ENCODE measurements at regions not wholly inside any gene's neighbourhood (a gene's known extent, or its start where the extent isn't known, plus 50 kb on each side); places are given as distances from the start of the nearest gene placed in this dataset.
"Not testable (repeated sequence)": the region's sequence is repeated elsewhere in the genome, so short reads cannot be mapped to it uniquely, and the experiment has no call there.

GRCh38 chr5:17810734-17811133, 176.5 kb downstream of the TAF11L14 start:
- intact Hi-C loops (cut with DNase I): no loop called here
- ATAC-seq: no peak
- DNase-seq: no peak

DNA sequence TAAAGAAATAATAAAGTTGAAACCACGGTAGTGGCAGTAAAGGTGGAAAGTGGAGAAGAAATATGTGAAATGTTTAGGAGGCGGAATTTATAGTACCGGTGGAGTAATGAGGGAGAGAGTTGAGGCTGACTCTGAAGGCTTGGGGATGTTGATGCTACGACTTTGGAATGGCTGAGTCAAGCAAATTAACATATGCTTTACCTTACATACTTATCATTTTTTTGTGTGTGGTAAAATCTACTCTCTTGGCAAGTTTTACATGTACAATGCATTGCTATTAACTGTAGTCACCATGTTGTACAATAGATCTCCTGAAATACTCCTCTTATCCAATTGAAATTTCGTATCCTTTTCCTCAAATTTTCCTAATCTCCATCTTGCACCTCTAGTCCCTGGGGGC, 179.0 kb downstream of the TAF11L14 start:
- intact Hi-C loops (cut with DNase I): no loop called here
- ATAC-seq: no peak
- no peak for DNase-seq

DNA sequence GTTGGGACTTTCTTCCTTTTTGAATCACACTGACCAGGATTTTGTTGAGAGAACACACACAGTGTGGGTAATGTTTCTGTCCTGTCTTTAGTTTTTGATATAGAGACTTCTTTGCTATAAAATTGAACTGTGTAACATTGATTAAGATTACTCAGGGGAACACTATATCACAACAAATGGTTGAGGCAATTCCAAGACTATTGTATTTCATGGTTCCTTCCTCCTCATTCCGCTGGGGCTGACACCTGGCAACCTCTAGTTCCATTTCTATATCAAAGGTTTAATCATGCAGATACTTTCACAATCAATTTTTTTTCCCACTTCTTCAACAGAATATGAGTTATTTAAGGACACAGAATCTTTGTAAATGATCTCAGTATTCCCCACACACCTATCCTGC, 182.2 kb downstream of the TAF11L14 start:
- intact Hi-C loops (cut with DNase I): no loop called here
- no peak for ATAC-seq

DNA sequence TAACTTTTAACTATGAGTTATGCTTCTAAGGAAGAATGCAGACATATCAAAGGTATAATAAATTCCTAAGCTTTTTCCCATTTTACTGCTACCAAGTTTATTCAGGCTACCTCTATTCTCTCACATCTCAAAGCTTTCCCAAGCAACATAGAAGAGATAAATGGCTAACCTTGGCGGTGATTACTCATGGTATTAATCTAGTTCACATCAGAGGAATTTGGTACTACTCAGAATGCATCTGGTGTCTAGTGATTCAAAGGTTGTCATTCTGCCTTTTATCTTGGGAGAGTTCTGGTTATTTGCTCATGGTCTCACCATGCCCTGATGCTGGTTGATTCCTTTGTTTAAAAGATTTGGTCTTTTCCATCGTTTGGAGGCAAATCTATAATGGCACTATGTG, 182.7 kb downstream of the TAF11L14 start:
- intact Hi-C loops (cut with DNase I): no loop called here
- DNase-seq: no peak
- ATAC-seq: no peak

More for the DNA sequence above, 182.2 kb downstream of the TAF11L14 start:
- no peak for DNase-seq

DNA sequence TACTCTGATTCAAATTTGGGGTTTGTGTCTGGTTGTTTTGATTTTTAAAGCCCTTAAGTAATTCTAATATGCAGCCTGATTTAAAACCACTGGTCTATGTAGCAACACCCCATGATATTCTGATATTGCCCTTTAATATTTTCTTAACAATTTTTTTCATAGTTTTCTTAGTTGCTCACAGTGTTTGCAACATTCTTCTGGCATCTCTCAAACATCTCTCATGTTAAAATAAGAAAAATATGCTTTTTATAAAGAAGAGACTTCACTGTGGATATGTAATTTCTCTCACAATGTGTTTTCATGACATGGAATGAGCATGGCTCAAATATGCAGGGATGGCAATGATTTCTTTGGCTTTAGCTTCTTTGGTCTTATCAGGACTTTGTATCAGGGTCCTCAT, 183.7 kb downstream of the TAF11L14 start:
- no peak for DNase-seq
- peak in 1 of 2 donors; percentile 60 for ATAC-seq
- intact Hi-C loops (cut with DNase I): no loop called here

GRCh38 chr5:17819783-17820182, 185.5 kb downstream of the TAF11L14 start:
- intact Hi-C loops (cut with DNase I): no loop called here
- no peak for ATAC-seq

DNA sequence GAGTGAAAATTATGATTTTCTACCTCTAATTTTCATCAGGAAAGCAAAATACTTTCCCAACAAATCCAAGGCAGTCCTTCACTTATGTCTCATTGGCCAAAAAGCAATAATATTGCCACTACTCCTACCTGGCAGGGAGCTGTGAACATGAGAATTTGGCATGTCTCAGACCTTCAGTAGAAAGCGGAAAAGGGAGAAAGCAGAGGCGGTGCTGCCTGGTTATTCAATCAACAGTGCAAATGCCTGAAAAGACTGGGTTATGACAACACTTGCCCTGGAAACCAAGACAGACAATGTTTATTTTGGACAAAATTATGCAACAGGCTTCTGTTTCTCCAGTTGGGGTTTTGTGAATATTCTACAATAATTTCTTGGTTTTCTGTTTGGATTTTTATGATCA, 194.4 kb downstream of the TAF11L14 start:
- ATAC-seq (peak in 1 of 2 donors; percentile 79), DNase-seq (no peak)
- intact Hi-C loops (cut with DNase I): no loop called here

More at GRCh38 chr5:17819783-17820182, 185.5 kb downstream of the TAF11L14 start:
- DNase-seq: no peak

- intact Hi-C loops (cut with DNase I): no loop called here
- ATAC-seq (no peak), DNase-seq (no peak)
Observed at GRCh38 chr5:17829456-17829855, 195.2 kb downstream of the TAF11L14 start.

- no peak for DNase-seq
- intact Hi-C loops (cut with DNase I): no loop called here
- no peak for ATAC-seq
Observed at GRCh38 chr5:17831279-17831678, 197.0 kb downstream of the TAF11L14 start.

DNA sequence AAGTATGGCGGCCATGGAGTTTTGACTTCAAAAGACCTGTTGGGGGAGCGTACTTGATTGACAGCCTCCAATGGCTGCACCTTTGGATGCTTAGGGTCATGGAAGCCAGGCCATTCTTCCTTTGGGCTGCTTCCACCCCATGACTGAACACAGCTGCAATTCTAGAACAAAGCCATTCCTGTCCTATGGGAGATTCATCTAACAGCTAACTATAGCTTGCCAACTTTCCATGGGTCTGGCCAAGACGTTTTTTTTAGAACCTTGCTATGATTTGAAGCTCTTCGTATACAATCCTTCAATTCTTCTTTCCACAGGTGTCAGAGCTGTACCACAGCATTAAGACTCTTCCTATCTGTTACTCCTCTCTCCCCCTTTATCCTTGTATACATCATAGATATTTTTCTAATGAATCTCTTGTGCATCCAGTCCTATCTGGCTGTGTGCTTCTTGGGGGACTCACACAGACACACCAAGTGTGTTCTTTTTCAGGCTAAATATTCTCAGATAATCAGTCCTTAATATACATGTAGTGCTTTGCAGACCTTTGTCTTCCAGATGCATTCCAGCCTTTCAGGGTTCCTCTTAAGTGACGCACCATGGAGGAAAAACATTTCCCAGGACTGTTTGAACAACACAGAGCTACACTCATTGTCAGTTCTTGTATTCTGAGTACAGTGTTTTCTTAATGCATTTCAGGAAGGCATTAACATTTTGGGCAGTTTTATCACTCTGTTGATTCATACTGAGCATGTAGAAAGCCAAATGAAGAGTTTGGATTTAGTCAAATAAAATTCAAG, 198.9 kb downstream of the TAF11L14 start:
- no peak for DNase-seq
- intact Hi-C loops (cut with DNase I): no loop called here
- no peak for ATAC-seq

- DNase-seq (no peak), ATAC-seq (no peak)
- intact Hi-C loops (cut with DNase I): no loop called here
Observed at GRCh38 chr5:17837757-17838156, 203.5 kb downstream of the TAF11L14 start.

- ATAC-seq: no peak
- DNase-seq: no peak
- intact Hi-C loops (cut with DNase I): no loop called here
Observed at GRCh38 chr5:17838469-17838868, 204.2 kb downstream of the TAF11L14 start.

DNA sequence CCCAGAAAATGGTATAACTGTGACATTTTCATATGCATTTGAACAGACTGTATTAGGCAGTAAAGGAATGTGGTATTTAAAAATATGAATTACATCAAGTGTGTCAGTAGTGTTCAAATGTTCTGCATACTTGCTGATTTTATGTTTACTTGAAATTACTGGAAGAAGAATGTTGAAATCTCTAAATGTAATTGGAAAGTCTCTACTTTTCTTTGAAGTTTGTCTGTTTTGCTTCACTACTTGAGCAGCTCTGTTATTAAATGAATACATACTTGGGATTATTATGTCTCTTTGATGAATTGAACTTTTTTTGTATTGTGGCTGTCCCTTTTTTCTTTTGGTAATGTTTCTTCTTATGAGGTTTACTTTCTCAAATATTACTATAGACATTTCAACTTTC, 205.6 kb downstream of the TAF11L14 start:
- intact Hi-C loops (cut with DNase I): no loop called here

DNA sequence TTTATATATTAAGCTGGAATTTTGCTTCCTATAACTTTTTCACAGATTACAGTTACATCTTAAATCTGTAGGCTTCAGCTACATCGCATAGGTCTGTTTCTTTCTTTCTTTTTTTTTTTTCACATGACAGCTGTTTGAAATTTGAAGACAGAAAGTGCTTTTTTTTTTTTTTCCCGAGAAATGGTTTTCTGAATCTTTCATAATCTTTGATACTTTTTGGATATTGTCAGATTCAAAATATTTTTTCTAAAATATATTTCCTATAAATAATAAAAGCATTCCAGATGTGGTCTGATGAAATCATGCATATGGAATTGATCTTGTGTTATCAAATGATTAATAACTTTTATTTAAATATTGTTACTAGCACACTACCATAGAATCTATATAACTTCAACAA, 212.2 kb downstream of the TAF11L14 start:
- ATAC-seq (no peak), DNase-seq (no peak)
- intact Hi-C loops (cut with DNase I): no loop called here

More for the DNA sequence above, 205.6 kb downstream of the TAF11L14 start:
- DNase-seq: no peak
- ATAC-seq: no peak

DNA sequence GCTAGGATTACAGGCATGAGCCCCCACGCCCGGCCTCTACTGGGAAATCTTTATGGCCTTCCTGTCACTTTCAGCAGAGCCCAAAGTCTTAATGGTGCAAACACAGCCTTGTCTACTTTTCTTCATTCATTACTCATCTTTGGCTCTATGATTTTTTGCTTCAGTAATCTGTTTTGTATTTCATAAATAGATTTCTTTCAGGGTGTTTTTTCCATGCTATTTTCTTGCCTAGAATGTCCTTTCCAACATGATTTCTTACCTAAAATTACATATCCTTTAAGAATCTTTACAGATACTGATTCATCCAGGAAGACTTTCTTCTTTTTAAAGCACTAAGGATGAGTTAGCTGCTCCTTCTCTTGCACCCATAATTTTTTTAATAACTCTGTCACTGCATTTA, 213.0 kb downstream of the TAF11L14 start:
- ATAC-seq (no peak), DNase-seq (no peak)
- intact Hi-C loops (cut with DNase I): no loop called here

- no peak for ATAC-seq
- no peak for DNase-seq
- intact Hi-C loops (cut with DNase I): no loop called here
Observed at GRCh38 chr5:17852111-17852510, 217.9 kb downstream of the TAF11L14 start.

DNA sequence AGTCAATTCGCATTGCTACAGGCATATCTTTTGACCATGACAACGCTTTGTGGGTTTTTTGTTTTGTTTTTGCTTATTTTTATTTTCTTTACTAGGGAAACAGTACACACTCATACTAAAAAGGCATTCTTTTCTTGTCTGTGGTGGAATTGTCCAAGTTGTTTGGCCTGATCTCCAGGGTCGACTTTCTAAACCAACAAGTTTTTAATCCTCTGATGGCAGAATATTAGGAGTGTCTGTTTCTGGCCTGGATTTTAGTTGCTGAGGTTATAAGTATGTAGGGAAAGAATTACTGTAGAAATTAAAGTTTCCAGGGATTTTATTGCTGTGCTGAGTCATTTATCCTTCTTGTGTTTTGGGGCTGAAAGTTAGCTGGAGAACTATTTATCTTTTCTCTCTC, 218.5 kb downstream of the TAF11L14 start:
- no peak for DNase-seq
- intact Hi-C loops (cut with DNase I): no loop called here
- ATAC-seq: no peak

GRCh38 chr5:17854901-17855300, 220.6 kb downstream of the TAF11L14 start:
- no peak for ATAC-seq
- intact Hi-C loops (cut with DNase I): no loop called here
- DNase-seq: no peak

DNA sequence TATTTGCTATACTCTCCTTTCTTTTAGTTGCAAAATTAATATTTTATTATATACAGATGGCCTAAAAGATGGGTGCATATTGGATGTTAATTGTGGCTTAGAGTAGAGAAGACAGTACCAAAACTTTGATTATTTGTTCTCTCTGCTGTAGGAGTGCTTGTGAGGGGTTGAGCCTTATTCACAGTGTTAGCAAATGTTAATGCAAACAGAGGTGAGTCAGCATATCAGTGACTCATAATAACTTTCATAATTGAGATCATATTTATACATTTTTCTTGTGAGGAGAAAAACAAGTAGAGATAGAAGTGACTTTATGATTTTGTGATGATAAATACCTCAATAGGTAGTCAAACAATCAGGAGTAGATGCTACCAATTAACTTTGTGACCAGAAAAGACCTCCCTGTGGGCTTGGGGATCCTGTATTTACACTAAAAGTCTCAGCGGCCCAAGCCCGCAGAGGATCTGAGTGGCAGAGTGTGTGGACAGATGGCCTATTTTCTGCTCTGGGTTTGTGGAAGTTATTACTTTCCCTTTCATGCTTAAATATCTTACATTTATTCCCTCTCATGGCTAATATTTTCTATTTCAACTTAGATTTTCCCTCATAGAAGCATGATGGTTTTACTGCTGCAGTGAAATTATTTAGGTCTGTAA, 226.5 kb downstream of the TAF11L14 start:
- DNase-seq (no peak), ATAC-seq (peak in 1 of 2 donors; percentile 25)
- intact Hi-C loops (cut with DNase I): no loop called here

- intact Hi-C loops (cut with DNase I); DNase-seq; ATAC-seq: not testable (repeated sequence)
Observed at GRCh38 chr5:17864903-17865302, 230.6 kb downstream of the TAF11L14 start.

GRCh38 chr5:17865966-17866365, 231.7 kb downstream of the TAF11L14 start:
- DNase-seq; intact Hi-C loops (cut with DNase I); ATAC-seq: not testable (repeated sequence)
